ENCODE measurements at regions not wholly inside any gene's neighbourhood (a gene's known extent, or its start where the extent isn't known, plus 50 kb on each side); places are given as distances from the start of the nearest gene placed in this dataset.

DNA sequence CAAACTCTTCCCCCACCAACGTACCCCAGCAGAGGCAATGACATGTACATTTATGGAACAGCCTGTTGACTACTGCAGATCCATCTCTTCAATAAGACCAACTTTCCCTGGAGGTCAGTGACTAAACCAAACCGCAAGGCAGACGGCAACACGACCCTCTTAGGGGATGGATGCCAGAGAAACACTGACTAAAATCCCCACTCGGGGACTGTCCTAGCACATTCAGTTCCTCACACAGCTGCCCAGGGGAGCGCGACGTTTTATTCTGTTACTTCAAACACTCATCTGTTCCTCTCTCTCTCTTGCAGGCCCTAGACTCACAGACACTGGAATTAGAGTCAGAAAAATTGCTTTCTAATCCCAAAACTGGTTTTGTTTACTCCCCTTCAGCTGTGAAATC lies 146.5 kb upstream of the PRSS1 start:
- Histone ChIP-seq H3K4me1 (replicated peaks in 1 of 2) (no peaks in the 10 kb centered on the region), H3K4me3 (no peak overlapping the region), H3K36me3 (replicated peaks in 1 of 2) (no peaks in the 10 kb centered on the region), H3K9me3 (replicated peaks in 1 of 3) (no peaks in the 10 kb centered on the region), H3K27ac (no peak overlapping the region), H3K27me3 (no peaks in the 10 kb centered on the region)
- TF ChIP-seq, protein P1, sequence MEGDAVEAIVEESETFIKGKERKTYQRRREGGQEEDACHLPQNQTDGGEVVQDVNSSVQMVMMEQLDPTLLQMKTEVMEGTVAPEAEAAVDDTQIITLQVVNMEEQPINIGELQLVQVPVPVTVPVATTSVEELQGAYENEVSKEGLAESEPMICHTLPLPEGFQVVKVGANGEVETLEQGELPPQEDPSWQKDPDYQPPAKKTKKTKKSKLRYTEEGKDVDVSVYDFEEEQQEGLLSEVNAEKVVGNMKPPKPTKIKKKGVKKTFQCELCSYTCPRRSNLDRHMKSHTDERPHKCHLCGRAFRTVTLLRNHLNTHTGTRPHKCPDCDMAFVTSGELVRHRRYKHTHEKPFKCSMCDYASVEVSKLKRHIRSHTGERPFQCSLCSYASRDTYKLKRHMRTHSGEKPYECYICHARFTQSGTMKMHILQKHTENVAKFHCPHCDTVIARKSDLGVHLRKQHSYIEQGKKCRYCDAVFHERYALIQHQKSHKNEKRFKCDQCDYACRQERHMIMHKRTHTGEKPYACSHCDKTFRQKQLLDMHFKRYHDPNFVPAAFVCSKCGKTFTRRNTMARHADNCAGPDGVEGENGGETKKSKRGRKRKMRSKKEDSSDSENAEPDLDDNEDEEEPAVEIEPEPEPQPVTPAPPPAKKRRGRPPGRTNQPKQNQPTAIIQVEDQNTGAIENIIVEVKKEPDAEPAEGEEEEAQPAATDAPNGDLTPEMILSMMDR (IDR thresholded peaks at IDR 0.05) = no peak
- no peak for TF ChIP-seq POLR2A (IDR thresholded peaks at IDR 0.05)
- 44 to 50% (median 45%) methylated on average over 8 of the region's 8 CpGs for WGBS, 4 donors
- intact Hi-C loops (cut with DNase I) = no loop called here
- no peak for DNase-seq

DNA sequence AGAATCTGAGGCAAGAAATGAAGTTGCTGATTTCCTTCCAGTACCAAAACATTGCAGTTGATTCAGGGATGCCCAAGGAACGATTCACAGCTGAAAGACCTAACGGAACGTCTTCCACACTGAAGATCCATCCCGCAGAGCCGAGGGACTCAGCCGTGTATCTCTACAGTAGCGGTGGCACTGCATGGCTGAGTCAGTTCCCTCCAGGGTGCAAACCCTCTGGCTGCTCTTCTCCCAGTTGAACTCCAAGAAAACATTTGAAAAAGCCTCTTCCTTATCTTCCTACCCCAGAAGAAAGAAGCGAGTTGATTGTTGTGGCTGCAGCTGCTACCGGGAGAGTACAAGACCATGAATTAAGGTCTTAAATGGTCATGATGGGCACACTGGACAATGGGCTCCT lies 147.1 kb upstream of the PRSS1 start:
- Histone ChIP-seq H3K4me3 (no peak overlapping the region), H3K27me3 (no peaks in the 10 kb centered on the region), H3K27ac (no peak overlapping the region), H3K4me1 (replicated peaks in 1 of 2) (no peaks in the 10 kb centered on the region), H3K36me3 (replicated peaks in 1 of 2) (no peaks in the 10 kb centered on the region), H3K9me3 (replicated peaks in 1 of 3) (no peaks in the 10 kb centered on the region)
- no peak for DNase-seq
- intact Hi-C loops (cut with DNase I) = no loop called here
- TF ChIP-seq, protein P1 (IDR thresholded peaks at IDR 0.05) = no peak
- no peak for TF ChIP-seq POLR2A (IDR thresholded peaks at IDR 0.05)
- WGBS, 4 donors = 76 to 85% (median 81%) methylated on average over 9 of the region's 9 CpGs

DNA sequence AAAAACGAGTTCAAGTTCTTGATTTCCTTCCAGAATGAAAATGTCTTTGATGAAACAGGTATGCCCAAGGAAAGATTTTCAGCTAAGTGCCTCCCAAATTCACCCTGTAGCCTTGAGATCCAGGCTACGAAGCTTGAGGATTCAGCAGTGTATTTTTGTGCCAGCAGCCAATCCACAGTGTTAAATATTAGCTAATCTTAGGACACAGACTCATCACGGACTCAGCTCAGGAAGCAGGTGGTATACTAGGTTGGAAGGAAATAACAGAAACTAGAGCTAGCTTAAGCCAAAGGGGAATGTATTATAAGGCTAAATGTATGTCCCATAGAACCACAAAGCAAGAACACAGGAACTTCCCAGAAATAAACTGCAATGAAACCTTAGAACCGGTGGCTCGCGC lies 151.0 kb upstream of the PRSS1 start:
- H3K4me1 ChIP-seq (replicated peaks in 1 of 2) = no peaks in the 10 kb centered on the region
- 52 to 67% (median 55%) methylated on average over 6 of the region's 6 CpGs for WGBS, 4 donors
- no peaks in the 10 kb centered on the region for H3K36me3 ChIP-seq (replicated peaks in 1 of 2)
- no peak overlapping the region for H3K4me3 ChIP-seq
- H3K27me3 ChIP-seq = no peaks in the 10 kb centered on the region
- TF ChIP-seq, protein P1 (IDR thresholded peaks at IDR 0.05) = no peak
- TF ChIP-seq POLR2A (IDR thresholded peaks at IDR 0.05) = no peak
- H3K9me3 ChIP-seq (replicated peaks in 1 of 3) = no peaks in the 10 kb centered on the region
- DNase-seq = no peak
- H3K27ac ChIP-seq = no peak overlapping the region
- intact Hi-C loops (cut with DNase I) = no loop called here

DNA sequence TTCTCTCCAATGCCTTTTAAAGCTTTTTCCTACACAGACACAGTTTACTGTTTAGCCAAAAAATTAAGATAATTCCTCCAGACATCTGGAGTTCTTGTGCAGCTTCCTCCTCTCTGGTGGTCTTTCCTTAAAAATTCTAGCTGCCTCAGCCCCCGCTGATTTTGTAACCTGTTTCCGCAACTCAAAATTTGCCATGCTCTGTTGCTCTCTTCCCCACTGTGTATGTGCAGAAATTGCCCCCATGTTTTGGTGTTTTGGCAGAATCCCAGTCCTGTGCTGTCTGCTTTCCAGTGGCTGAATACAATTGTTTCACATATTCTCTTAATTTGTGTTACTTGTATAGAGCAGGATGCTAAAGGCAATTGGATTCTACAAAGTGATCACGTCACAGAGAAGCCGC lies 151.7 kb upstream of the PRSS1 start:
- DNase-seq = no peak
- Histone ChIP-seq H3K4me3 (no peak overlapping the region), H3K27ac (no peak overlapping the region), H3K4me1 (replicated peaks in 1 of 2) (no peaks in the 10 kb centered on the region), H3K9me3 (replicated peaks in 1 of 3) (no peaks in the 10 kb centered on the region), H3K27me3 (no peaks in the 10 kb centered on the region), H3K36me3 (replicated peaks in 1 of 2) (no peaks in the 10 kb centered on the region)
- TF ChIP-seq, protein P1 (IDR thresholded peaks at IDR 0.05) = no peak
- no peak for TF ChIP-seq POLR2A (IDR thresholded peaks at IDR 0.05)
- WGBS, 4 donors = 74 to 85% (median 82%) methylated on average over 4 of the region's 4 CpGs
- intact Hi-C loops (cut with DNase I) = no loop called here
